Vagina (tissue), 2 donors: ENCODE measurements at regions not wholly inside any gene's neighbourhood (a gene's known extent, or its start where the extent isn't known, plus 50 kb on each side); places are given as distances from the start of the nearest gene placed in this dataset.
"Not testable (repeated sequence)": the region's sequence is repeated elsewhere in the genome, so short reads cannot be mapped to it uniquely, and the experiment has no call there.

Experiments
- DNase-seq, 2 donors: peaks; one replicate each; pipeline ENCODE4 v3.0.0-alpha.2; 2017; ENCODE audit errors: extremely low spot score in 2 of 2
- H3K27ac ChIP-seq: fragments of 200-600 bp; sonication (generic); one replicate; pipeline ENCODE4 v1.5.1; 2019
- H3K27me3 ChIP-seq: fragments of 200-600 bp; sonication (generic); one replicate; pipeline ENCODE4 v1.5.1; 2019
- H3K36me3 ChIP-seq, 2 donors: fragments of 200-600 bp; sonication (generic); one replicate each; pipeline ENCODE4 v1.5.1; 2017 to 2019
- H3K4me1 ChIP-seq: fragments of 200-600 bp; sonication (generic); one replicate; pipeline ENCODE4 v1.5.1; 2019
- H3K4me3 ChIP-seq, 2 donors: fragments of 200-600 bp; sonication (generic); 1 replicate in 1 of 2; 2 replicates in 1 of 2; pipeline ENCODE4 v1.5.1; 2016 to 2019
- H3K9me3 ChIP-seq: fragments of 200-600 bp; sonication (generic); one replicate; pipeline ENCODE4 v1.5.1; 2019
- CTCF ChIP-seq, 3 experiments: fragments of 450-650 bp in 2 of 3; fragments of 200-600 bp in 1 of 3; sonication (generic) in 1 of 3; IDR thresholded peaks; one replicate each; pipeline ENCODE4 v1.5.1; 2017 to 2019; ENCODE audit warnings: antibody characterized with exemption in 3 of 3, mild to moderate bottlenecking in 2 of 3, moderate library complexity in 2 of 3
- POLR2A ChIP-seq, 2 donors: fragments of 450-650 bp; IDR thresholded peaks; one replicate each; pipeline ENCODE4 v1.6.1; 2017; ENCODE audit warnings: antibody characterized with exemption in 2 of 2, mild to moderate bottlenecking in 2 of 2, moderate library complexity in 2 of 2
- POLR2AphosphoS5 ChIP-seq, 2 donors: sonication (generic); formaldehyde crosslinking; IDR thresholded peaks; one replicate each; pipeline ENCODE4 v1.9.0; 2017; ENCODE audit warnings: antibody characterized with exemption in 2 of 2, mild to moderate bottlenecking in 2 of 2, low read depth in 1 of 2; ENCODE audit not compliant: insufficient read depth in 1 of 2
- intact Hi-C: fragments of 100-400 bp; cut with DNase I; formaldehyde crosslinking; loops from one replicate; pipeline ENCODE4 v1.15.1; 2023

GRCh38 chr7:69373171-69374043, 224.9 kb upstream of the AUTS2 start:
- Histone ChIP-seq H3K27ac (no peak overlapping the region), H3K9me3 (no peaks in the 10 kb centered on the region), H3K27me3 (no peaks in the 10 kb centered on the region), H3K4me3 (no peak overlapping the region), H3K4me1 (peaks cover 11% of the 10 kb centered on the region), H3K36me3 (no peaks in the 10 kb centered on the region)
- intact Hi-C loops = no loop called here
- no peak for DNase-seq
- no peak for TF ChIP-seq POLR2AphosphoS5 (IDR thresholded peaks at IDR 0.05; ENCODE audit: insufficient read depth in 1 of 2, low read depth in 1 of 2)
- TF ChIP-seq POLR2A (IDR thresholded peaks at IDR 0.05) = no peak
- no peak for TF ChIP-seq CTCF (IDR thresholded peaks at IDR 0.05)

GRCh38 chr7:69374044-69374425, 224.2 kb upstream of the AUTS2 start:
- DNase-seq = no peak
- Histone ChIP-seq H3K36me3 (no peaks in the 10 kb centered on the region), H3K4me1 (peaks cover 11% of the 10 kb centered on the region), H3K4me3 (no peak overlapping the region), H3K9me3 (no peaks in the 10 kb centered on the region), H3K27me3 (no peaks in the 10 kb centered on the region), H3K27ac (no peak overlapping the region)
- intact Hi-C loops = no loop called here
- no peak for TF ChIP-seq POLR2AphosphoS5 (IDR thresholded peaks at IDR 0.05; ENCODE audit: insufficient read depth in 1 of 2, low read depth in 1 of 2)
- TF ChIP-seq POLR2A (IDR thresholded peaks at IDR 0.05) = no peak
- TF ChIP-seq CTCF (IDR thresholded peaks at IDR 0.05) = no peak

GRCh38 chr7:69377191-69377590, 221.1 kb upstream of the AUTS2 start:
- TF ChIP-seq POLR2AphosphoS5 (IDR thresholded peaks at IDR 0.05; ENCODE audit: insufficient read depth in 1 of 2, low read depth in 1 of 2) = no peak
- no peak for TF ChIP-seq POLR2A (IDR thresholded peaks at IDR 0.05)
- TF ChIP-seq CTCF (IDR thresholded peaks at IDR 0.05) = no peak
- no peaks in the 10 kb centered on the region for H3K9me3 ChIP-seq
- no peak for DNase-seq
- no peak overlapping the region for H3K4me3 ChIP-seq
- intact Hi-C loops = no loop called here
- peaks cover 11% of the 10 kb centered on the region for H3K4me1 ChIP-seq
- no peaks in the 10 kb centered on the region for H3K36me3 ChIP-seq
- no peak overlapping the region for H3K27ac ChIP-seq
- no peaks in the 10 kb centered on the region for H3K27me3 ChIP-seq

GRCh38 chr7:69388452-69389137, 209.7 kb upstream of the AUTS2 start:
- no peak for DNase-seq
- Histone ChIP-seq H3K36me3 (no peaks in the 10 kb centered on the region), H3K4me1 (no peaks in the 10 kb centered on the region), H3K27me3 (no peaks in the 10 kb centered on the region), H3K4me3 (no peak overlapping the region), H3K9me3 (no peaks in the 10 kb centered on the region), H3K27ac (no peak overlapping the region)
- TF ChIP-seq POLR2A (IDR thresholded peaks at IDR 0.05) = no peak
- no peak for TF ChIP-seq POLR2AphosphoS5 (IDR thresholded peaks at IDR 0.05; ENCODE audit: insufficient read depth in 1 of 2, low read depth in 1 of 2)
- intact Hi-C loops = no loop called here

GRCh38 chr7:69389216-69389615, 209.1 kb upstream of the AUTS2 start:
- DNase-seq = no peak
- no peak overlapping the region for H3K27ac ChIP-seq
- intact Hi-C loops = no loop called here

GRCh38 chr7:69393912-69394311, 204.4 kb upstream of the AUTS2 start:
- intact Hi-C loops, H3K9me3 ChIP-seq: not testable (repeated sequence)

More at GRCh38 chr7:69389216-69389615, 209.1 kb upstream of the AUTS2 start:
- no peaks in the 10 kb centered on the region for H3K36me3 ChIP-seq
- no peaks in the 10 kb centered on the region for H3K4me1 ChIP-seq
- TF ChIP-seq POLR2A (IDR thresholded peaks at IDR 0.05) (no peak), POLR2AphosphoS5 (IDR thresholded peaks at IDR 0.05; ENCODE audit: insufficient read depth in 1 of 2, low read depth in 1 of 2) (no peak), CTCF (IDR thresholded peaks at IDR 0.05) (no peak)
- H3K27me3 ChIP-seq = no peaks in the 10 kb centered on the region
- H3K4me3 ChIP-seq = no peak overlapping the region
- H3K9me3 ChIP-seq = no peaks in the 10 kb centered on the region

More at GRCh38 chr7:69393912-69394311, 204.4 kb upstream of the AUTS2 start:
- not testable (repeated sequence) for DNase-seq, H3K27ac ChIP-seq, H3K4me3 ChIP-seq, H3K36me3 ChIP-seq, H3K27me3 ChIP-seq, H3K4me1 ChIP-seq
